OCI-LY1 (cell line): ENCODE measurements at regions not wholly inside any gene's neighbourhood (a gene's known extent, or its start where the extent isn't known, plus 50 kb on each side); places are given as distances from the start of the nearest gene placed in this dataset.

Source experiments
- H2AFZ ChIP-seq: fragments of 200-600 bp; sonication (generic), shearing (Covaris generic); 2 replicates; pipeline ENCODE4 v1.6.0; 2014; ENCODE audit warnings: antibody characterized with exemption, mild to moderate bottlenecking, low read length
- H3F3A ChIP-seq: fragments of 200-600 bp; sonication (generic), shearing (Covaris generic); 2 replicates; pipeline ENCODE4 v1.6.0; 2014; ENCODE audit warnings: mild to moderate bottlenecking, antibody characterized with exemption, low read length, moderate library complexity; ENCODE audit not compliant: insufficient read depth
- H3K27ac ChIP-seq: fragments of 200-600 bp; sonication (generic); 2 replicates; pipeline ENCODE4 v1.5.1; 2014; ENCODE audit warnings: low read length, mixed run types, mild to moderate bottlenecking, low read depth; ENCODE audit not compliant: poor library complexity, severe bottlenecking
- H3K27me3 ChIP-seq: fragments of 200-600 bp; sonication (generic); 2 replicates; pipeline ENCODE4 v1.6.0; 2014; ENCODE audit warnings: antibody characterized with exemption, mild to moderate bottlenecking, low read length, moderate library complexity; ENCODE audit not compliant: insufficient read depth
- H3K36me3 ChIP-seq: fragments of 200-600 bp; sonication (generic); 2 replicates; pipeline ENCODE4 v1.6.1; 2014; ENCODE audit warnings: mild to moderate bottlenecking, antibody characterized with exemption, low read length, moderate library complexity, mixed read lengths; ENCODE audit not compliant: insufficient read depth
- H3K4me1 ChIP-seq: fragments of 200-600 bp; sonication (generic); 2 replicates; pipeline ENCODE4 v1.5.1; 2014; ENCODE audit warnings: mild to moderate bottlenecking, low read length, moderate library complexity; ENCODE audit not compliant: insufficient read depth, severe bottlenecking
- H3K4me2 ChIP-seq: fragments of 200-600 bp; sonication (generic), shearing (Covaris generic); 2 replicates; pipeline ENCODE4 v1.6.1; 2014; ENCODE audit warnings: low read length
- H3K4me3 ChIP-seq: fragments of 200-600 bp; sonication (generic); 2 replicates; pipeline ENCODE4 v1.5.1; 2014; ENCODE audit warnings: low read length, low read depth, mild to moderate bottlenecking, mixed read lengths; ENCODE audit not compliant: poor library complexity, severe bottlenecking
- H3K79me2 ChIP-seq: fragments of 200-600 bp; shearing (Covaris generic); 2 replicates; pipeline ENCODE4 v1.6.1; 2016; ENCODE audit warnings: mixed run types, low read length, mixed read lengths; ENCODE audit not compliant: insufficient read depth
- H3K9ac ChIP-seq: fragments of 200-600 bp; sonication (generic), shearing (Covaris generic); 2 replicates; pipeline ENCODE4 v1.6.1; 2014; ENCODE audit warnings: mild to moderate bottlenecking, low read length, mixed read lengths
- H3K9me2 ChIP-seq: fragments of 200-600 bp; sonication (generic), shearing (Covaris generic); 2 replicates; pipeline ENCODE4 v1.6.1; 2014; ENCODE audit warnings: low read depth, mild to moderate bottlenecking, low read length, mixed read lengths
- H3K9me3 ChIP-seq: fragments of 200-600 bp; shearing (Covaris generic); 2 replicates; pipeline ENCODE4 v1.6.1; 2014; ENCODE audit warnings: low read length, mixed read lengths
- H4K20me1 ChIP-seq: fragments of 200-600 bp; sonication (generic), shearing (Covaris generic); 2 replicates; pipeline ENCODE4 v1.6.0; 2016; ENCODE audit warnings: mild to moderate bottlenecking, low read length; ENCODE audit not compliant: insufficient read depth
- CTCF ChIP-seq: fragments of 200-600 bp; sonication (generic), shearing (Covaris generic); IDR thresholded peaks from 2 replicates; pipeline ENCODE4 v1.5.1; 2017; ENCODE audit warnings: mild to moderate bottlenecking, antibody characterized with exemption, low read length, moderate library complexity, mixed read lengths
- EZH2 ChIP-seq: fragments of 200-600 bp; sonication (generic), shearing (Covaris generic); IDR thresholded peaks from 2 replicates; pipeline ENCODE4 v1.8.0; 2017; ENCODE audit warnings: borderline replicate concordance, mixed run types, mild to moderate bottlenecking, antibody characterized with exemption, low read length, moderate library complexity, mixed read lengths

DNA sequence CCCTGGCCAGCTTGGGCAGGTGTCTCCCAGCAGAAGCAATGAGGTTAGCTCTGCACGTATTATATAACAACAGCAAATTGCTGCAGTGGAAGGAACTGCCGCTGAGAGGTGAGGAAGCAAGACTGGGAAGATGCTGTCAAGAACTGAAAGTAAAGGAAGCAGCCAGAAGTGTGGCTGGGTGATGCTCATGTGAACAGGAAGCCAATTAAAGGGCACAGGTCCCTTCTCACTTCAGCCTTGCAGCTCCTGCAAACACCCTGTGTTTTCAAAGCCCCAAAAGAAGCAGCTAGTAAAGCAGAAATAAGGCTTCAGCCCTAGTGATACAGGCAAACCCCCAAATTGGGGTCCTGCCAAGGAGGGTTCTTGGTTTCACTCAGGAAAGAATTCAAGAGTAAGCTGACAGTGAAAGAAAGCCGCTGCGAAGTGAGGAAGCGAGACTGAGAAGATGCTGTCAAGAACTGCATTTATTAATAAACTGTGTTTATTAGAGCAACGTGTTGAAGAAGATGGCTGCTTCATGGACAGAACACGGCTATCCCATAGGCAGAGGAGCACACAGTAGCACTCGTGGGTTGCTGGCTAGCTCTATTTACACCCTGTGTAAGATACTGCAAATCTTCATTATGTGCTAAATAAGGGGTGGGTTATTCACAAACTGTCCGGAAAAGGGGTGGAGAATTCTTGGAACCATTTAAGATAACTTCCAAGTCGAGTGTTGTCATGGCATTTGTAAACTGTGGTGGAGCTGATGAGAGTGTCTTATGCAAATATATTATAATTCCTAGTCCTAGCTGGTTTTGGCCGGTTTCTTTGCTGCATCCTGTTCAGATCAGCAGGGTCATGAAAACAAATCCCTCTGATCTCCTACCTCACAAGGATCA, 152.2 kb downstream of the LINC00237 start:
- Histone ChIP-seq H3K9me3 (no peaks in the 10 kb centered on the region), H3K9me2 (no peaks in the 10 kb centered on the region), H3F3A (no peaks in the 10 kb centered on the region), H3K4me3 (no peak overlapping the region), H3K4me1 (no peaks in the 10 kb centered on the region), H3K79me2 (no peaks in the 10 kb centered on the region), H3K4me2 (no peak overlapping the region), H2AFZ (no peak overlapping the region), H3K27ac (no peak overlapping the region), H3K36me3 (no peaks in the 10 kb centered on the region), H4K20me1 (no peaks in the 10 kb centered on the region), H3K27me3 (no peaks in the 10 kb centered on the region), H3K9ac (no peak overlapping the region)
- TF ChIP-seq EZH2 (no peak), CTCF (no peak)

DNA sequence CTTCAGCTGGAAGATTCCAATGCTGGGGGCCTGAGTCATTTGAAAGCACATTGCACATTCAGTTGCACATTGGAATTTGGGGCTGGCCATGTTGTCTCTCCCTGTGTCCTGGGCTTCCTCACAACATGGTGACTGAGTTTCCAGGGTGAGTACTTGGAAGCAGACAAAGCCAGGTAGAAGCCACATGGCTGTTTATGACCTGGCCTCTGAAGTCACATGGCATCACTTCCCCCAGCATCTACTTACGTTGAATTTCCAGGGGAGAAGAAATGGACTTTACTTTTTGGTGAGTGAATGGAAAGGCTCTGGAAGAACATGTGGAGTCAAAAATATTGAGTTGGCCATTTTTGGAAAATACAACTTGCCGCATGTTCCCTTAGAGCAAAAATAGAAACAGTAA, 155.5 kb downstream of the LINC00237 start:
- Histone ChIP-seq H2AFZ (no peak overlapping the region), H3K9me3 (no peaks in the 10 kb centered on the region), H3K4me3 (no peak overlapping the region), H3K9ac (no peak overlapping the region), H3F3A (no peaks in the 10 kb centered on the region), H3K4me2 (no peak overlapping the region), H3K27me3 (no peaks in the 10 kb centered on the region), H3K27ac (no peak overlapping the region), H4K20me1 (no peaks in the 10 kb centered on the region), H3K36me3 (no peaks in the 10 kb centered on the region), H3K4me1 (no peaks in the 10 kb centered on the region), H3K9me2 (no peaks in the 10 kb centered on the region), H3K79me2 (no peaks in the 10 kb centered on the region)
- TF ChIP-seq EZH2 (no peak), CTCF (no peak)

GRCh38 chr20:20946122-20946759, 159.9 kb downstream of the LINC00237 start:
- no peaks in the 10 kb centered on the region for H4K20me1 ChIP-seq
- H3F3A ChIP-seq, result no peaks in the 10 kb centered on the region
- H3K79me2 ChIP-seq, result no peaks in the 10 kb centered on the region
- TF ChIP-seq CTCF, result no peak
- TF ChIP-seq EZH2, result no peak
- H3K27me3 ChIP-seq, result no peaks in the 10 kb centered on the region
- H3K4me2 ChIP-seq, result no peak overlapping the region
- no peak overlapping the region for H3K9ac ChIP-seq
- no peaks in the 10 kb centered on the region for H3K9me3 ChIP-seq
- H3K4me1 ChIP-seq, result no peaks in the 10 kb centered on the region
- no peak overlapping the region for H3K27ac ChIP-seq
- no peak overlapping the region for H2AFZ ChIP-seq
- no peak overlapping the region for H3K4me3 ChIP-seq
- H3K9me2 ChIP-seq, result no peaks in the 10 kb centered on the region
- no peaks in the 10 kb centered on the region for H3K36me3 ChIP-seq
